ENCODE measurements at regions not wholly inside any gene's neighbourhood (a gene's known extent, or its start where the extent isn't known, plus 50 kb on each side); places are given as distances from the start of the nearest gene placed in this dataset.

- ATAC-seq (no peak), DNase-seq (no peak)
- intact Hi-C loops (cut with DNase I), result no loop called here
Observed at GRCh38 chrX:17206584-17206983, 168.4 kb upstream of the NHS start.

GRCh38 chrX:17214962-17215361 is 160.0 kb upstream of the NHS start:
- intact Hi-C loops (cut with DNase I), result no loop called here
- DNase-seq, result no peak
- ATAC-seq, result peak in 1 of 2 donors; percentile 15

GRCh38 chrX:17226736-17227135 is 148.3 kb upstream of the NHS start:
- no peak for DNase-seq
- no peak for ATAC-seq
- intact Hi-C loops (cut with DNase I), result no loop called here

GRCh38 chrX:17237146-17237545 is 137.9 kb upstream of the NHS start:
- intact Hi-C loops (cut with DNase I), result no loop called here
- DNase-seq (no peak), ATAC-seq (no peak)

GRCh38 chrX:17242470-17242869 is 132.5 kb upstream of the NHS start:
- intact Hi-C loops (cut with DNase I), result loop anchor here (1.0 to 10.0 kb wide), 4 partner anchors 349 to 452 kb away; no protein-coding TSS in a partner anchor
- ATAC-seq, result peak; percentile 25 to 73
- DNase-seq, result no peak

- ATAC-seq (no peak), DNase-seq (no peak)
- intact Hi-C loops (cut with DNase I), result loop anchor here in 1 of 2 donors (10.0 kb wide), 2 partner anchors 348 to 448 kb away; no protein-coding TSS in a partner anchor
Observed at GRCh38 chrX:17247144-17247543, 127.9 kb upstream of the NHS start.

- ATAC-seq (no peak), DNase-seq (no peak)
- intact Hi-C loops (cut with DNase I), result no loop called here
Observed at GRCh38 chrX:17262123-17262522, 112.9 kb upstream of the NHS start.

- ATAC-seq (no peak), DNase-seq (no peak)
- intact Hi-C loops (cut with DNase I), result no loop called here
Observed at GRCh38 chrX:17266136-17266535, 108.9 kb upstream of the NHS start.

GRCh38 chrX:17278961-17279360 is 96.0 kb upstream of the NHS start:
- ATAC-seq (no peak), DNase-seq (no peak)
- intact Hi-C loops (cut with DNase I), result no loop called here

GRCh38 chrX:17285983-17286382 is 89.0 kb upstream of the NHS start:
- intact Hi-C loops (cut with DNase I), result no loop called here
- no peak for DNase-seq
- ATAC-seq, result no peak

- no peak for DNase-seq
- ATAC-seq, result no peak
- intact Hi-C loops (cut with DNase I), result no loop called here
Observed at GRCh38 chrX:17291171-17291900, 83.7 kb upstream of the NHS start.

- no peak for ATAC-seq
- DNase-seq, result no peak
- intact Hi-C loops (cut with DNase I), result no loop called here
Observed at GRCh38 chrX:17292111-17292527, 82.9 kb upstream of the NHS start.

GRCh38 chrX:17294561-17294960 is 80.4 kb upstream of the NHS start:
- ATAC-seq (no peak), DNase-seq (no peak)
- intact Hi-C loops (cut with DNase I), result no loop called here

- intact Hi-C loops (cut with DNase I), result no loop called here
- DNase-seq (no peak), ATAC-seq (no peak)
Observed at GRCh38 chrX:17295791-17296190, 79.2 kb upstream of the NHS start.

- no peak for DNase-seq
- intact Hi-C loops (cut with DNase I), result no loop called here
- no peak for ATAC-seq
Observed at GRCh38 chrX:17298564-17298963, 76.4 kb upstream of the NHS start.

GRCh38 chrX:17299206-17299605 is 75.8 kb upstream of the NHS start:
- ATAC-seq (no peak), DNase-seq (no peak)

GRCh38 chrX:17323397-17323796 is 51.6 kb upstream of the NHS start:
- DNase-seq, result no peak
- no peak for ATAC-seq
- intact Hi-C loops (cut with DNase I), result no loop called here

More at GRCh38 chrX:17299206-17299605, 75.8 kb upstream of the NHS start:
- intact Hi-C loops (cut with DNase I), result no loop called here

All from left cardiac atrium (tissue), 4 donors.